ENCODE measurements at regions not wholly inside any gene's neighbourhood (a gene's known extent, or its start where the extent isn't known, plus 50 kb on each side); places are given as distances from the start of the nearest gene placed in this dataset.

GRCh38 chr4:137075586-137075985 lies 456.7 kb downstream of the PCDH18 start:
- no peak for TF ChIP-seq ZNF292 (tag by site-specific recombination; IDR thresholded peaks at IDR 0.05; ENCODE audit: borderline replicate concordance, low read depth)
- no peak for TF ChIP-seq ZNF596 (tag by site-specific recombination; IDR thresholded peaks at IDR 0.05)
- TF ChIP-seq, protein P1, sequence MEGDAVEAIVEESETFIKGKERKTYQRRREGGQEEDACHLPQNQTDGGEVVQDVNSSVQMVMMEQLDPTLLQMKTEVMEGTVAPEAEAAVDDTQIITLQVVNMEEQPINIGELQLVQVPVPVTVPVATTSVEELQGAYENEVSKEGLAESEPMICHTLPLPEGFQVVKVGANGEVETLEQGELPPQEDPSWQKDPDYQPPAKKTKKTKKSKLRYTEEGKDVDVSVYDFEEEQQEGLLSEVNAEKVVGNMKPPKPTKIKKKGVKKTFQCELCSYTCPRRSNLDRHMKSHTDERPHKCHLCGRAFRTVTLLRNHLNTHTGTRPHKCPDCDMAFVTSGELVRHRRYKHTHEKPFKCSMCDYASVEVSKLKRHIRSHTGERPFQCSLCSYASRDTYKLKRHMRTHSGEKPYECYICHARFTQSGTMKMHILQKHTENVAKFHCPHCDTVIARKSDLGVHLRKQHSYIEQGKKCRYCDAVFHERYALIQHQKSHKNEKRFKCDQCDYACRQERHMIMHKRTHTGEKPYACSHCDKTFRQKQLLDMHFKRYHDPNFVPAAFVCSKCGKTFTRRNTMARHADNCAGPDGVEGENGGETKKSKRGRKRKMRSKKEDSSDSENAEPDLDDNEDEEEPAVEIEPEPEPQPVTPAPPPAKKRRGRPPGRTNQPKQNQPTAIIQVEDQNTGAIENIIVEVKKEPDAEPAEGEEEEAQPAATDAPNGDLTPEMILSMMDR (tag by site-specific recombination; IDR thresholded peaks at IDR 0.05): no peak
- no peak for TF ChIP-seq ZNF274 (IDR thresholded peaks at IDR 0.05; ENCODE audit: low read length)
- no peak for TF ChIP-seq ZNF274 (tag by site-specific recombination; IDR thresholded peaks at IDR 0.05; ENCODE audit: borderline replicate concordance)
- TF ChIP-seq ZNF513 (tag by site-specific recombination; IDR thresholded peaks at IDR 0.05): no peak
- TF ChIP-seq HOXA7 (CRISPR knock-in tag; IDR thresholded peaks at IDR 0.05; ENCODE audit: borderline replicate concordance): no peak
- no peak for TF ChIP-seq ZFP3 (tag by site-specific recombination; IDR thresholded peaks at IDR 0.05; ENCODE audit: low read depth)
- TF ChIP-seq, protein P2, sequence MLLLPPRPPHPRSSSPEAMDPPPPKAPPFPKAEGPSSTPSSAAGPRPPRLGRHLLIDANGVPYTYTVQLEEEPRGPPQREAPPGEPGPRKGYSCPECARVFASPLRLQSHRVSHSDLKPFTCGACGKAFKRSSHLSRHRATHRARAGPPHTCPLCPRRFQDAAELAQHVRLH (tag by site-specific recombination; IDR thresholded peaks at IDR 0.05): no peak
